ENCODE measurements at regions not wholly inside any gene's neighbourhood (a gene's known extent, or its start where the extent isn't known, plus 50 kb on each side); places are given as distances from the start of the nearest gene placed in this dataset.

DNA sequence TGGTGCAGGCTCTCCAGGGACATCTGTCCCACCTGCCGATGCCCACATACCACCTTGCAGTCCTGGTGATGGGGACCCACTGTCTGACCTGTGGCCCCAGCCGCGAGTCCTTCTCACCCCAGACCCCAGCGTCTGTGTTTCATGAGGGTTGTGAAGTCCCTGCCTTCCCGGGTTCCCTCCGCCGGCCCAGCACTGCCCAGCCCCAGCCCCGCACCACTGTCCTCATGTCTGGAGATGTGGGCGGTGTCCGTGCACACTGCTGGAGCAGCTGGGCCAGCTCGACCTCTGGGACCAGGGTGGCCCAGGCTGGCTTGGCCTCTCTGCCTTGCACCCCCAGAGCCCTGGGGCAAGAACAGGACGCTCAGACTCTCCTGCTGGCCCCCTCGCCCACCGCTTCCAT lies 199.5 kb upstream of the CIBAR2 start:
- TF ChIP-seq, protein P1, sequence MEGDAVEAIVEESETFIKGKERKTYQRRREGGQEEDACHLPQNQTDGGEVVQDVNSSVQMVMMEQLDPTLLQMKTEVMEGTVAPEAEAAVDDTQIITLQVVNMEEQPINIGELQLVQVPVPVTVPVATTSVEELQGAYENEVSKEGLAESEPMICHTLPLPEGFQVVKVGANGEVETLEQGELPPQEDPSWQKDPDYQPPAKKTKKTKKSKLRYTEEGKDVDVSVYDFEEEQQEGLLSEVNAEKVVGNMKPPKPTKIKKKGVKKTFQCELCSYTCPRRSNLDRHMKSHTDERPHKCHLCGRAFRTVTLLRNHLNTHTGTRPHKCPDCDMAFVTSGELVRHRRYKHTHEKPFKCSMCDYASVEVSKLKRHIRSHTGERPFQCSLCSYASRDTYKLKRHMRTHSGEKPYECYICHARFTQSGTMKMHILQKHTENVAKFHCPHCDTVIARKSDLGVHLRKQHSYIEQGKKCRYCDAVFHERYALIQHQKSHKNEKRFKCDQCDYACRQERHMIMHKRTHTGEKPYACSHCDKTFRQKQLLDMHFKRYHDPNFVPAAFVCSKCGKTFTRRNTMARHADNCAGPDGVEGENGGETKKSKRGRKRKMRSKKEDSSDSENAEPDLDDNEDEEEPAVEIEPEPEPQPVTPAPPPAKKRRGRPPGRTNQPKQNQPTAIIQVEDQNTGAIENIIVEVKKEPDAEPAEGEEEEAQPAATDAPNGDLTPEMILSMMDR (IDR thresholded peaks at IDR 0.05): no peak
- TF ChIP-seq POLR2AphosphoS5 (IDR thresholded peaks at IDR 0.05; ENCODE audit: insufficient read depth in 1 of 2, low read depth in 1 of 2): no peak

All from vagina (tissue), 2 donors.